Neutrophil (primary cell): ENCODE measurements at regions not wholly inside any gene's neighbourhood (a gene's known extent, or its start where the extent isn't known, plus 50 kb on each side); places are given as distances from the start of the nearest gene placed in this dataset.

Experiments
- H3K27ac ChIP-seq: fragments of 200-600 bp; sonication (generic); 2 replicates; pipeline ENCODE4 v1.5.1; 2016; ENCODE audit warnings: mild to moderate bottlenecking, moderate library complexity
- H3K27me3 ChIP-seq: fragments of 200-600 bp; sonication (generic); 2 replicates; pipeline ENCODE4 v1.6.0; 2016; ENCODE audit warnings: mild to moderate bottlenecking
- H3K36me3 ChIP-seq: fragments of 200-600 bp; sonication (generic); 2 replicates; pipeline ENCODE4 v1.5.1; 2017
- H3K4me1 ChIP-seq, 2 experiments: fragments of 200-600 bp in 1 of 2; sonication (generic) in 1 of 2; 1 replicate in 1 of 2; 2 replicates in 1 of 2; pipeline versions ENCODE4 v1.5.1 to v1.6.1; 2013 to 2016; ENCODE audit warnings: low read depth in 1 of 2, low read length in 1 of 2, mild to moderate bottlenecking in 1 of 2, moderate library complexity in 1 of 2; ENCODE audit not compliant: control insufficient read depth in 1 of 2, insufficient read depth in 1 of 2
- H3K4me3 ChIP-seq, 2 experiments: fragments of 200-600 bp in 1 of 2; sonication (generic) in 1 of 2; 1 replicate in 1 of 2; 2 replicates in 1 of 2; pipeline ENCODE4 v1.5.1; 2013 to 2016; ENCODE audit warnings: low read depth in 1 of 2, low read length in 1 of 2, mild to moderate bottlenecking in 1 of 2, moderate library complexity in 1 of 2
- H3K9me3 ChIP-seq: fragments of 200-600 bp; sonication (generic); 2 replicates; pipeline ENCODE4 v1.5.1; 2016
- CTCF ChIP-seq: fragments of 200-600 bp; sonication (generic); IDR thresholded peaks from 2 replicates; pipeline ENCODE4 v1.5.1; 2016; ENCODE audit warnings: antibody characterized with exemption

GRCh38 chr11:116631201-116631600 lies 141.6 kb downstream of the BUD13 start:
- no peaks in the 10 kb centered on the region for H3K4me1 ChIP-seq
- H3K27me3 ChIP-seq = no peaks in the 10 kb centered on the region
- TF ChIP-seq CTCF = no peak
- H3K27ac ChIP-seq = no peak overlapping the region
- no peak overlapping the region for H3K4me3 ChIP-seq
- no peaks in the 10 kb centered on the region for H3K36me3 ChIP-seq
- H3K9me3 ChIP-seq = no peaks in the 10 kb centered on the region

GRCh38 chr11:116618461-116618860 lies 154.3 kb downstream of the BUD13 start:
- Histone ChIP-seq H3K27ac (no peak overlapping the region), H3K9me3 (no peaks in the 10 kb centered on the region), H3K27me3 (no peaks in the 10 kb centered on the region), H3K4me1 (no peaks in the 10 kb centered on the region), H3K36me3 (no peaks in the 10 kb centered on the region), H3K4me3 (no peak overlapping the region)
- TF ChIP-seq CTCF = no peak

- no peaks in the 10 kb centered on the region for H3K9me3 ChIP-seq
- H3K36me3 ChIP-seq = no peaks in the 10 kb centered on the region
- no peaks in the 10 kb centered on the region for H3K4me1 ChIP-seq
- no peak overlapping the region for H3K27ac ChIP-seq
- no peak overlapping the region for H3K4me3 ChIP-seq
- no peak for TF ChIP-seq CTCF
- H3K27me3 ChIP-seq = no peaks in the 10 kb centered on the region
Observed at GRCh38 chr11:116615211-116615865, 157.4 kb downstream of the BUD13 start.

DNA sequence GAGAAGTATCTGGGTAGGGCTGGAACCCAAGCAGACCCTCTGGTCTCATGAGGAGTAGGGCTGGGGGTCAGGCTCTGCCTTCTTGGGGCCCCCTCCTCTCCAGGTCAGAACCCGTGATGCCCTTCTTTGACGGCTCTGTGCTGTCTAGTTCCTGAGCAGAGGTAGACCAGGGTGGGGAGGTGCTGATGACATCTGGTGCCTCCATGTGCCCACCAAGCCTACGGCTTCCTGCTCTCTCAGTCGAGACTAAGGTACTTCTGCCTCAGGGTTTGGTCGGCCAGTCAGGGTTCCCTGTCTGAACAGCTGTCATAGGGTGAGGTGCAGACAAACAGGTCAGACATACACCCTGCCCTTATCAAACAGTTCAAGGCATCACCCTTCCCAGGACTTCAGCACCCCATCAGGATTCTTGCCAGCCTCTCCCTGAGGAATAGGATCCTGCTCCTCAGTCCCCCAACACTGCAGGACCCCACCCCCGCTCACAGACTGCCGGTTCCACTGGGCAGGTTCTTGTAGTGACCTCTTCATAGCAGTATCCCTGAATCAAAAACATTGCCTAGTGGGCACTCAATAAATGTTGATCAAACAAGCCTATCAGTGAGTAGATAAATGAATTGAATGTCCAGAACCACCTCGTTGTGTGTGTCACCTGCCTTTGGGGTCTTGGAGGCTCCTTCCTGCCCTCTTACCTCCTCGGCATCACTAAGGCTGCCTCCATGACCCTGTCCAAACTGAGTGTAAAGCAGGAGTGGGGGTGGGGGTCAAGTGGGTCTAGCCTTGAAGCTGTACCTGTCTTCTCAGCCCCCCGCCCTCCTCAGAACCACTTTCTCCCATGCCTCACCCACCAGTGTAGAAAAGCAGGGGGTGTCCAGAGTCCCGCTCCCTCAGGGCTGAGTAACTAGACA lies 158.2 kb downstream of the BUD13 start:
- no peak for TF ChIP-seq CTCF
- Histone ChIP-seq H3K36me3 (no peaks in the 10 kb centered on the region), H3K4me1 (no peaks in the 10 kb centered on the region), H3K9me3 (no peaks in the 10 kb centered on the region), H3K27me3 (no peaks in the 10 kb centered on the region), H3K27ac (no peak overlapping the region), H3K4me3 (no peak overlapping the region)

DNA sequence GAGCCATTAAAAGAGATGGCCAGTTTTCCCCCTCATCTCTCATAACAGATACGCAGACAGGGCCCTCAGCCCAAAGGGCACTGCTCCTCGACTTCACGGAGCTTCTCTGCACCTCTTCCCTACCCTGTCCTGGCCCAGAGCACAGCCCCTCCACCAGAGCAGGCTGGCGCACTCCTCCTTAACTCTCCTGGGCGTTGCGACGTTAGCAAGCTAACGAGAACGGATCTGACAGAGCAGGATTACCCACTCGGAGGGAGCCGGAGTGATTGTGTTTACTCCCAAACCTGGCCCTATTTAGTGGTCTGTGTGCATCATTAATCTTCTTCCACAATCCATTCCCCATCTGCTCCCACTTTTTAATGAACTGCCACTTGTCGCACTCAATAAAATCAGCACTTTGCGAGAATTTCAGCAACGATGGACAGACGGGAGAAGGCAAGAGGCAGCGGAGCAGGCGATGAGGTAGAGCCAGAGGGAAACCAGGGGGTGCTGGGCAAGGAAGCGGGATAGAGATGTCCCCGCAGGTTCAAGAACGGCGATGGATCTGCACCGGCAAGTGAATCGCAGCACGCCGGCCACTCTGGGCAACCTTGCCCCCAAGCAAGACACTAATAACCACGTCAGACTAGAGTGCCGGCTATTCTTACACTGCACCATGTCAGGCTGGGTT lies 159.4 kb downstream of the BUD13 start:
- Histone ChIP-seq H3K4me1 (no peaks in the 10 kb centered on the region), H3K36me3 (no peaks in the 10 kb centered on the region), H3K4me3 (no peak overlapping the region), H3K27me3 (no peaks in the 10 kb centered on the region), H3K27ac (no peak overlapping the region), H3K9me3 (no peaks in the 10 kb centered on the region)
- TF ChIP-seq CTCF = no peak
